ENCODE measurements at regions not wholly inside any gene's neighbourhood (a gene's known extent, or its start where the extent isn't known, plus 50 kb on each side); places are given as distances from the start of the nearest gene placed in this dataset.

GRCh38 chr12:92468358-92469020 is 234.3 kb upstream of the PLEKHG7 start:
- no peak for DNase-seq (ENCODE audit: low read depth in 2 of 2)

DNA sequence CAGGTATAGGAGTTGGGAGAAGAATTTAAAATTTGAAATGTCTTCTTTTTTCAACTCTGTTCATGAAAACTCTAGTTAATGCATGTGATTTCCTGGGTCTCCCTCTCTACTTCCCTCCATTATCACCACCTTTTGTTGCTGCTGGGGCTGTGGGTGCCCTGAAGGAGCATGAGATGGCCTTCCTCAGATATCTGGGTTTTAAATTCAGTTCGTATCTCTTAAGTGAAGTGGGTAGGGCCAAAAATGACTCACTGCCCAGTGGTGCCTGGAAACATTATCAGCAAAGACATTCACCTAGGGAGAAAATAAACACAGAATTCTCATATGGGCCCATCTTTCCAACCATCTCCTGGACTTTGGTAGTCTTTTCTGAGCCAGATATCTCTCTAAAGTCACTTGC is 234.9 kb upstream of the PLEKHG7 start:
- DNase-seq (ENCODE audit: low read depth in 2 of 2) = no peak

GRCh38 chr12:92466391-92467305 is 236.1 kb upstream of the PLEKHG7 start:
- no peak for DNase-seq (ENCODE audit: low read depth in 2 of 2)

DNA sequence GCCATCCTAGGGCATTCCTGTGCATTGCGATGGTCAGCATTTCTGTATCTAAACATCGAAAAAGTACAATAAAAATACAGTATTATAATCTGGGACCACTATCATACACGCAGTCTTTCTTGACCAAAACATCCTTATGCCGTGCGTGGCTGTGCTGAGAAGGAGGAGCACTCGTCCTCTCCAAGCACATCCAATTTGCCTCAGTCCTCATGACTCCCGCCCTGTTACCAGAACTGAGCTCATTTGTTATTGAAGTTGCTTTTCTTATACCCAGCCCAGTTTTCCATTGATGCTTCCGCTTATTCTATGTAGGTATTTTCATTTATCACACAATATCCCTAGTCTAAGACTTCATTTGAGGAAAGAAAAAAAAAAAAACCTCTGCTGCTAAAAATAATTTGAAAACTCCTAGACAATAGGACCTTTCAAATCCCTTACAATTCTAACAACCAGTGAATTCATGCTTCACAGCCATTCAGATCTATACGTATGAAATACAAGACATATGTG is 236.9 kb upstream of the PLEKHG7 start:
- DNase-seq (ENCODE audit: low read depth in 2 of 2) = no peak

DNA sequence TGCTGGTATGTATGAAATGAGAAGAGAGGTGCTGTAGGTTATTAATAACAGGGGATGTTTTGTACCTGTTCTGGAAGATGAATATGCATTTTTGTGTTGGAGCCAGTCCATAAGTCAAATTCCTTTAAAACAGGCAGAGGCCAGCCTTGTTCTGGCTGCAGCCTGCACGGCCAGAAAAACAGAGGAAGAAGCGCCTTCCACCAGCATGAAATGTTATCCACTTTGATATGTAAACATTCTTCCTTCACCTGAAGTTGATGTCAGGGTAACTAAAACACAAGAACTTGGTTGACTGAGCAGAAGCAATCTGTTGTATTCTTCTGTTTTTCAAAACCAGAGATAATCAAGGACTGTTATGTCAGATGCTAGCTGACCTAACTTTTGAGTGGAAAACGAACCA is 237.9 kb upstream of the PLEKHG7 start:
- no peak for DNase-seq (ENCODE audit: low read depth in 2 of 2)

- DNase-seq (ENCODE audit: low read depth in 2 of 2) = no peak
Observed at GRCh38 chr12:92463171-92463570, 239.6 kb upstream of the PLEKHG7 start.

DNA sequence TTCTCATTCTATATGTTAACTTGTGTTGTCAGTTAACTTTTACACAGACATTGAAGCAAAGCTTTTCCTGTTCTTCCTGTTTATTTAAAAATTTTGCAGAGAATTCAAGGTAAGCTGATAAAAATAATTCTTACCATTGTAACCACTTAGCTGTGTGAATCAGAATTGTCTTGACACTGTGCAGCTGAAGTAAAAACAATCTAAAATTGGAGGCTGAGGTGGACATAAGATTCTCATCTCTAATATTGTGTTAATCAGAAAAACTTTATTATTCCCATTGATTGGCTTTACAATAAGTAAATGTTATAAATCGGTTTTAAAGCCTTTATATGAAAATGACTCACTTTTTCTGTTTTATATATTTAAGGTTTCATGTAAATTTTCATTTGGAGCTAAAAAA is 240.3 kb upstream of the PLEKHG7 start:
- DNase-seq (ENCODE audit: low read depth in 2 of 2) = no peak

GRCh38 chr12:92462049-92462448 is 240.7 kb upstream of the PLEKHG7 start:
- DNase-seq (ENCODE audit: low read depth in 2 of 2) = no peak

GRCh38 chr12:92459850-92460249 is 242.9 kb upstream of the PLEKHG7 start:
- DNase-seq (ENCODE audit: low read depth in 2 of 2) = no peak

- no peak for DNase-seq (ENCODE audit: low read depth in 2 of 2)
Observed at GRCh38 chr12:92458996-92459395, 243.8 kb upstream of the PLEKHG7 start.

- DNase-seq (ENCODE audit: low read depth in 2 of 2) = no peak
Observed at GRCh38 chr12:92457458-92458180, 245.2 kb upstream of the PLEKHG7 start.

DNA sequence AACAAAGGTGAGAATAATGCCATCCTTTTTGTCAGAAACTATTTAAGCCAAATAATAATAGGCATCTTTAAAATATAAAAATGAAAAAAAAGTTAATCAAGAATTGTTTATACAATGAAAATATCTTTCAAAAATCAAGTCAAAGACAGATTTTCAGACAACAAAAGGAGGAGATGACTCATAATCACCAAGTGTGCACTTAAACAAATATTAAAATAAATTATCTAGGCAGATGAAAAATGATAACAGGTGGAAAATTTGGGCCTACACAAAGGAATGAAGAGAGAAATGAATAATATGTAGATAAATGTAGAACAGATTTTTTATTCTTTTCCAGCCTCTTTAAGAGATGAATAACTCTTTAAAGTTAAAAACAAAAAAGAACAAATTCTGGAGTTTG is 250.0 kb upstream of the PLEKHG7 start:
- DNase-seq (ENCODE audit: low read depth in 2 of 2) = peak; percentile 11 to 30

GRCh38 chr12:92446083-92446460 is 256.7 kb upstream of the PLEKHG7 start:
- no peak for DNase-seq (ENCODE audit: low read depth in 2 of 2)

- DNase-seq (ENCODE audit: low read depth in 2 of 2) = no peak
Observed at GRCh38 chr12:92445253-92446082, 257.3 kb upstream of the PLEKHG7 start.

DNA sequence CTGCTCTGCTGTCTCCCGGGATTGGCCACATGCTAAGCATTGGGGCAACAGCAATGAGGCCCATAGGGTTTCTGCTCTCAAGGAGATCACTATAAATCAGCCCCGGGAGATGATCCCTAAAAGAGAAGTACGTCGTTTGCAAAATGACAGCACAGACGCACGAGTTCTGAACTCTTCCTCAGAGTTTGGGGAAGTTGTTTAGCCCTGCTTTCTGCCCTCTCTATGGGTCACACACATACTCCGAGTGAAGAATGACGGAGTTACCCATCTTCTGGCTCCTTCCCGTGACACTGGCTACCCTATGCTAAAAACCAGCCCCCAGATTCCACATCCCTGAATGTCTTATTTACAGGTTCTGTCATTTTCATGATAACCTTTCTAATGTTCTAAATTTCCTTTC is 258.0 kb upstream of the PLEKHG7 start:
- DNase-seq (ENCODE audit: low read depth in 2 of 2) = no peak

- no peak for DNase-seq (ENCODE audit: low read depth in 2 of 2)
Observed at GRCh38 chr12:92442782-92443181, 260.0 kb upstream of the PLEKHG7 start.

- no peak for DNase-seq (ENCODE audit: low read depth in 2 of 2)
Observed at GRCh38 chr12:92440072-92440471, 262.7 kb upstream of the PLEKHG7 start.

- no peak for DNase-seq (ENCODE audit: low read depth in 2 of 2)
Observed at GRCh38 chr12:92439420-92439805, 263.4 kb upstream of the PLEKHG7 start.

- DNase-seq (ENCODE audit: low read depth in 2 of 2) = no peak
Observed at GRCh38 chr12:92438641-92439419, 264.0 kb upstream of the PLEKHG7 start.

GRCh38 chr12:92437452-92437851 is 265.3 kb upstream of the PLEKHG7 start:
- DNase-seq (ENCODE audit: low read depth in 2 of 2) = no peak
